HepG2 (cell line): ENCODE measurements at regions not wholly inside any gene's neighbourhood (a gene's known extent, or its start where the extent isn't known, plus 50 kb on each side); places are given as distances from the start of the nearest gene placed in this dataset.

ENCODE experiments used
- ETV5 ChIP-seq: IDR thresholded peaks from 2 replicates; pipeline ENCODE4 v1.6.1; 2018; ENCODE audit warnings: missing biosample characterization, missing genetic modification reagents, inconsistent platforms, borderline replicate concordance
- EZH2 ChIP-seq: conservative IDR thresholded peaks from 2 replicates; pipeline ENCODE4 v1.6.1; 2012; ENCODE audit warnings: mild to moderate bottlenecking, low read depth, low read length, moderate library complexity
- RFX1 ChIP-seq: fragments of 450-650 bp; IDR thresholded peaks from 2 replicates; pipeline ENCODE4 v1.6.1; 2017
- ZNF230 ChIP-seq: sonication (generic); formaldehyde crosslinking; IDR thresholded peaks from 2 replicates; pipeline ENCODE4 v1.4.0; 2020; ENCODE audit warnings: mild to moderate bottlenecking, missing genetic modification reagents
- ZNF615 ChIP-seq: sonication (generic); formaldehyde crosslinking; IDR thresholded peaks from 2 replicates; pipeline ENCODE4 v1.5.0; 2020; ENCODE audit warnings: mild to moderate bottlenecking, missing genetic modification reagents, borderline replicate concordance
- TF ChIP-seq, protein P1 (sequence below): sonication (generic); formaldehyde crosslinking; IDR thresholded peaks from 2 replicates; pipeline ENCODE4 v1.5.0; 2020; ENCODE audit warnings: missing genetic modification reagents

DNA sequence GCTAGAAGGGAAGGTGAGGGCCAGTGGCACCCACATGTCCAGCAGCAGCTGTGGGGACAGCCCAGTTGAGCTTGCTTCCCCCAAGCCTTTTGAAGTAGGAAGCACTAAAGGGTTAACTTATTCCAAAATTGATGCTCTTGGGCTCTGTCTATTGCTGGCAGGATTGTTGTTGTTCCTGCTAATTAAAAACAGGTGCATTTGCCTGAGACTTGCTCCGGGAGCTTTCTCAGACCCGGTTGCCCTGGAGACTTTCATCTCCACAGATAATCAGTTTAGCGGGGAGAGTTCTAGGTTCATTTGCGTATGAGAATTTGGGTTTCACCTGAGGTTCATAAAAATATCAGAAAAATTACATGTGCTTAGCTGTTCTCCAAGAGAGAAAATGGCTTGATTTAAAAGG, 277.3 kb downstream of the LRATD1 start:
- TF ChIP-seq, protein P1, sequence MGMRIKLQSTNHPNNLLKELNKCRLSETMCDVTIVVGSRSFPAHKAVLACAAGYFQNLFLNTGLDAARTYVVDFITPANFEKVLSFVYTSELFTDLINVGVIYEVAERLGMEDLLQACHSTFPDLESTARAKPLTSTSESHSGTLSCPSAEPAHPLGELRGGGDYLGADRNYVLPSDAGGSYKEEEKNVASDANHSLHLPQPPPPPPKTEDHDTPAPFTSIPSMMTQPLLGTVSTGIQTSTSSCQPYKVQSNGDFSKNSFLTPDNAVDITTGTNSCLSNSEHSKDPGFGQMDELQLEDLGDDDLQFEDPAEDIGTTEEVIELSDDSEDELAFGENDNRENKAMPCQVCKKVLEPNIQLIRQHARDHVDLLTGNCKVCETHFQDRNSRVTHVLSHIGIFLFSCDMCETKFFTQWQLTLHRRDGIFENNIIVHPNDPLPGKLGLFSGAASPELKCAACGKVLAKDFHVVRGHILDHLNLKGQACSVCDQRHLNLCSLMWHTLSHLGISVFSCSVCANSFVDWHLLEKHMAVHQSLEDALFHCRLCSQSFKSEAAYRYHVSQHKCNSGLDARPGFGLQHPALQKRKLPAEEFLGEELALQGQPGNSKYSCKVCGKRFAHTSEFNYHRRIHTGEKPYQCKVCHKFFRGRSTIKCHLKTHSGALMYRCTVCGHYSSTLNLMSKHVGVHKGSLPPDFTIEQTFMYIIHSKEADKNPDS: no peak
- no peak for TF ChIP-seq RFX1
- no peak for TF ChIP-seq ZNF615 (CRISPR knock-in tag)
- no peak for TF ChIP-seq ETV5 (CRISPR knock-in tag)
- no peak for TF ChIP-seq ZNF230 (CRISPR knock-in tag)
- TF ChIP-seq EZH2: no peak
